HG02973 (cell line): ENCODE measurements at regions not wholly inside any gene's neighbourhood (a gene's known extent, or its start where the extent isn't known, plus 50 kb on each side); places are given as distances from the start of the nearest gene placed in this dataset.

Source experiments
- ATAC-seq: cut with Tn5 transposase; IDR thresholded peaks from one replicate; pipeline ENCODE4 v1.9.1; 2021; ENCODE audit warnings: moderate library complexity; ENCODE audit not compliant: unreplicated experiment

- ATAC-seq: no peak
These were observed 56.6 kb downstream of the HLA-G start for GRCh38 chr6:29884261-29884660.

- ATAC-seq: no peak
These were observed 55.6 kb upstream of the HLA-A start for GRCh38 chr6:29886701-29887100.

GRCh38 chr6:29887330-29887818 lies 55.0 kb upstream of the HLA-A start:
- no peak for ATAC-seq

- peak; percentile 70 for ATAC-seq
These were observed 54.2 kb upstream of the HLA-A start for GRCh38 chr6:29887819-29888776.
